ENCODE measurements at regions not wholly inside any gene's neighbourhood (a gene's known extent, or its start where the extent isn't known, plus 50 kb on each side); places are given as distances from the start of the nearest gene placed in this dataset.

DNA sequence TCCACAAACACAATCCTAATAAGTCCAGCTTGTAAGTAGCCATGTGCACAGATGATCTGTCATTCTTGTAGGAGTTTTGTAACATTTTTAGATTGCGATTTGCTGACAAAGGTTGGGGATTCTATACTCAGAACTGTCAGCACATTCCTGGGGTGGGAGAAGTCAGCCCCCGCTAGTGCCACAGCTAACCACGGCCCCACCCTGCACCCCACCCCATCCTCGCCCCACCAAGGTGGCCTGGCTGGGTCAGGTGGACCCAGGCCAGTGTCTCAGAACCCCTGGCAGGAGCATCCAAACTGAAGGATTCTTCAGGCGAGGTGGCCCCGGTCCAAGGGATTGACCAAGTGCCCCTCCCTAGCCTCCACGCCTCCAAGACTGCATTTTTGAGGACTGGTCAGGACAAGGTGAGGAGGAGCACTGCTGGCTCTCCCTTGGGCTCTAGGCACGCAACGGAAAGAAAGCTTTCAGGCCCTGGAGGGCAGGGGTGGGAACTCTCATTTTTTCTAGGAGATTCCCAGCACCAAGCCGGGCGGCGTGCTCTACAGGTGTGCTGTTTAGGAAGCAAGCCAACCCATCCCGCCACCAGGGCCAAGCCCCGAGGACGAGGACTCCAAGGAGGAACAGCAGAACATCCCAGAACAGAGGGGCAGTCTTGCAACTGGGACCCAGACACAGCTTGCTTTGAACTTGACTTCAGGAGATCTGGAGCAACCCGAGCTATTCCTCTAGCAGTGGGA is 172.8 kb downstream of the BCL11B start:
- no peak for DNase-seq (ENCODE audit: extremely low read depth, insufficient read length)
- no peaks in the 10 kb centered on the region for H3K27me3 ChIP-seq (replicated peaks; ENCODE audit: control insufficient read depth, insufficient read depth, low read length)
- TF ChIP-seq, protein P1, sequence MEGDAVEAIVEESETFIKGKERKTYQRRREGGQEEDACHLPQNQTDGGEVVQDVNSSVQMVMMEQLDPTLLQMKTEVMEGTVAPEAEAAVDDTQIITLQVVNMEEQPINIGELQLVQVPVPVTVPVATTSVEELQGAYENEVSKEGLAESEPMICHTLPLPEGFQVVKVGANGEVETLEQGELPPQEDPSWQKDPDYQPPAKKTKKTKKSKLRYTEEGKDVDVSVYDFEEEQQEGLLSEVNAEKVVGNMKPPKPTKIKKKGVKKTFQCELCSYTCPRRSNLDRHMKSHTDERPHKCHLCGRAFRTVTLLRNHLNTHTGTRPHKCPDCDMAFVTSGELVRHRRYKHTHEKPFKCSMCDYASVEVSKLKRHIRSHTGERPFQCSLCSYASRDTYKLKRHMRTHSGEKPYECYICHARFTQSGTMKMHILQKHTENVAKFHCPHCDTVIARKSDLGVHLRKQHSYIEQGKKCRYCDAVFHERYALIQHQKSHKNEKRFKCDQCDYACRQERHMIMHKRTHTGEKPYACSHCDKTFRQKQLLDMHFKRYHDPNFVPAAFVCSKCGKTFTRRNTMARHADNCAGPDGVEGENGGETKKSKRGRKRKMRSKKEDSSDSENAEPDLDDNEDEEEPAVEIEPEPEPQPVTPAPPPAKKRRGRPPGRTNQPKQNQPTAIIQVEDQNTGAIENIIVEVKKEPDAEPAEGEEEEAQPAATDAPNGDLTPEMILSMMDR (IDR thresholded peaks at IDR 0.05; ENCODE audit: insufficient read depth, low read length, poor library complexity, severe bottlenecking), result no peak
- no peaks in the 10 kb centered on the region for H3K36me3 ChIP-seq (ENCODE audit: control insufficient read depth, insufficient read depth, low read length)
- H3K4me3 ChIP-seq (replicated peaks; ENCODE audit: low read depth, low read length), result no peak overlapping the region

DNA sequence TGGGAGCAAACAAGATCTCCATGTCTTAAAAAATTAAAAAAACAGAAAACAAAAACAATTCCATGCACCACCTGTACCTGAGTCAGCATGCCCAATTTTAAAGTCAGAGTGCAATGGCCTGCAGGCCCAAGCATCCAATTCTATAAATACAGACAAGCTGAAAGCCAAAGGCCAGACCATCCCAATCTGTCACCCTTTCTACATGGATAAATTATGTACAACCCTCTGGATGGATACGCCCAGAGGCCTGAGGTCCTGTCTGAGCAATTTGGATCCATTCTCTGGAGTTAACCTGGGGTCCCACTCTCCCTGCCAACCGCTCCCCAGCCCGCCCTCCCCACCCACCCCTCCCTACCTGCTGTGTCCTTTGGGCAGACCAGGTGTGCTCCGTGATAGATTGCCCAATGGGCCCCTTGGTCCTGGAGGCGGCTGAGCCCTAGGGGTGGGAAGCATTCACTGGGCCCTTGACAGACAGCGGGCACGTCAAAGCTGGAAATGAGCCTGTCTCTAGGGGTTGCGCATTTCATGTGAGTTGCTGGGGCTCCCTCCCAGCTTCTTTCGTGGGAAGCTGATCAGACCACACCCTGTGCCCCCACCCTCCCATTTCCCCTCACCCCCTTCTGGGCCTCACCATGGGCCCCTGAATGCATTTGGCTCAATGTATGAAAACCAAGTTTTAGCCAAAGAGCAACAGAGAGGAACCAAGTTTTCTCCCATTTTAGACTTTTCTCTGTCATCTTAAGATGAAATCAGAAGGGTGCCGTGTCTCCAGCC is 171.3 kb downstream of the BCL11B start:
- TF ChIP-seq, protein P1 (IDR thresholded peaks at IDR 0.05; ENCODE audit: insufficient read depth, low read length, poor library complexity, severe bottlenecking), result no peak
- Histone ChIP-seq H3K4me3 (replicated peaks; ENCODE audit: low read depth, low read length) (no peak overlapping the region), H3K36me3 (ENCODE audit: control insufficient read depth, insufficient read depth, low read length) (no peaks in the 10 kb centered on the region), H3K27me3 (replicated peaks; ENCODE audit: control insufficient read depth, insufficient read depth, low read length) (no peaks in the 10 kb centered on the region)
- no peak for DNase-seq (ENCODE audit: extremely low read depth, insufficient read length)

DNA sequence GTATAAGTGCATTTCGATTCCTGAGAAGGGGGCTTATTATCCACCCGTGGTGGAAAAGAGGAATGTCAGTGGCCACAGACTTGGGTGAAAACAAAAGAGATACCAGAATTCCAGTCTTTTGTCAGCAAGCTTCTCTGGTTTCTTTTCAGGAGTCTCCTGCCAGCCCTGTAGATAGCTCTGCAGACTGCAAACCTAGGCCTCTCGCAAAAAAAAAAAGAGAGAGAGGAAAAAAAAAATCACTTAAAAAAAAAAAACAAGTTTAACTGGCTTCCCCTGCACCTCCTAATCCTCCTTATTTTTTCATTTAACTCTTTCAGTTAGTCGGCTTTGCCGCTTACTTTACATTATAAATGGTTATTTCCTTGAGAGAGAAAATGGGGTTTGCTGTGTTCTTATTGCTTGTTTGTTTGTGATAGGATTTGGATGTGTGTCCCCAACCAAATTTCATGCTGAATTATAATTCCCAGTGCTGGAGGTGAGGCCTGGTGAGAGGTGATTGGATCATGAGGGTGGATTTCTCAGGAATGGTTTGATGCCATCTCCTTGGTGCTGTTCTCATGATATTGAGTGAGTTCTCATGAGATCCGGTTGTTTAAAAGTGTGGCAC is 170.0 kb downstream of the BCL11B start:
- H3K27me3 ChIP-seq (replicated peaks; ENCODE audit: control insufficient read depth, insufficient read depth, low read length), result no peaks in the 10 kb centered on the region
- no peaks in the 10 kb centered on the region for H3K36me3 ChIP-seq (ENCODE audit: control insufficient read depth, insufficient read depth, low read length)
- H3K4me3 ChIP-seq (replicated peaks; ENCODE audit: low read depth, low read length), result no peak overlapping the region
- DNase-seq (ENCODE audit: extremely low read depth, insufficient read length), result no peak
- TF ChIP-seq, protein P1 (IDR thresholded peaks at IDR 0.05; ENCODE audit: insufficient read depth, low read length, poor library complexity, severe bottlenecking), result no peak

DNA sequence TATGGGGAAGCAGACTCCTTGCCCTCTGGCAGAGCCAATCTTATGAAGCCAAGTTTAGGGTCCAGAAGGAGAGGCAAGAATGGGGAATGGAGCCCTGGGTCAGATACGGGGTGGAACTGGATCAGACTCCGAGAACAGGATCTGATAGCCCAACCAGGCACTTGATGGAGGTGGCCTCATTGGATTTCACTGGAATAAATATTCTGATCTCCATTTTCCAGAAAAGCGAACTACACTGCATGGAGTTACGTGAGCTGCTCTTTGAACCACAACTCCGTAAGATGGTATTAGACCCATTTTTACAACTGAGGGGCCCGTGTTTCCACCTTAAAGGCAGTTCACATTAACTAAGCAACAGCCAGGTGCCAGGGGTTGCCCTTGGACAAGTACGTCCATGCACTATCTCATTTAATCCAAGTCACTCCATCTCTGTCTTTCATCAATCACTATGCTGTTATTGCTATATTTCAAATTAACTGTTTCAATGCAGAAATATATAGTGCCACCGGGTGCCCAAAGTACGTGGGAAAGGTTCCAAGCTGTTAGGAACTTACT is 155.2 kb downstream of the BCL11B start:
- no peak overlapping the region for H3K4me3 ChIP-seq (replicated peaks; ENCODE audit: low read depth, low read length)
- TF ChIP-seq, protein P1 (IDR thresholded peaks at IDR 0.05; ENCODE audit: insufficient read depth, low read length, poor library complexity, severe bottlenecking), result no peak

DNA sequence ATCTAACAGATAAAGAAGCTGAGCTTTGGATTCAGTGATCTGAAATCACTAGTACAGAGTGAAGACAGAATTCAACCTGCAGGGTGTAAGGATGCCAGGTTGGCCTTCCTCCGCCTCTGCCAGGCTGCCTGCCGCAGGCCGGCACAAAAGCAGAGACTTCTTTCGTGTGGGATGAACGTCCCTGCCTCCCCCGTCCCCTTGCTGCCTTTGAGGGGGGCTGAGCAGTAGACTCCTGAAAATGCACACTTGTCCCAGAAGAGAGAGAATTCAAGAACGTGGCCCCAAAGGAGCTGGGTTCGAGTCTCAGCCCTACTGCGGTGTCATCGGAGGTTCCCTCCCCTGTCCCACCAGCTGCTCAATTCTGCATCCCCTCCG is 154.3 kb downstream of the BCL11B start:
- H3K27me3 ChIP-seq (replicated peaks; ENCODE audit: control insufficient read depth, insufficient read depth, low read length), result no peaks in the 10 kb centered on the region

More for the DNA sequence above, 155.2 kb downstream of the BCL11B start:
- no peaks in the 10 kb centered on the region for H3K36me3 ChIP-seq (ENCODE audit: control insufficient read depth, insufficient read depth, low read length)
- H3K27me3 ChIP-seq (replicated peaks; ENCODE audit: control insufficient read depth, insufficient read depth, low read length), result no peaks in the 10 kb centered on the region
- no peak for DNase-seq (ENCODE audit: extremely low read depth, insufficient read length)

More for the DNA sequence above, 154.3 kb downstream of the BCL11B start:
- TF ChIP-seq, protein P1 (IDR thresholded peaks at IDR 0.05; ENCODE audit: insufficient read depth, low read length, poor library complexity, severe bottlenecking), result no peak
- Histone ChIP-seq H3K36me3 (ENCODE audit: control insufficient read depth, insufficient read depth, low read length) (no peaks in the 10 kb centered on the region), H3K4me3 (replicated peaks; ENCODE audit: low read depth, low read length) (no peak overlapping the region)
- DNase-seq (ENCODE audit: extremely low read depth, insufficient read length), result no peak

Measured in GM06990 (cell line).